NCI-H524 treated with DMSO at 0.1 percent for 48 hours (cell line): ENCODE measurements at regions not wholly inside any gene's neighbourhood (a gene's known extent, or its start where the extent isn't known, plus 50 kb on each side); places are given as distances from the start of the nearest gene placed in this dataset.
"Not testable (repeated sequence)": the region's sequence is repeated elsewhere in the genome, so short reads cannot be mapped to it uniquely, and the experiment has no call there.

Experiments
- DNase-seq: peaks from one replicate; lab custom pipeline; 2025; lab: John Stamatoyannopoulos, UW

- no peak for DNase-seq
Observed at GRCh38 chr20:48329676-48330664, 497.8 kb downstream of the PREX1 start.

DNA sequence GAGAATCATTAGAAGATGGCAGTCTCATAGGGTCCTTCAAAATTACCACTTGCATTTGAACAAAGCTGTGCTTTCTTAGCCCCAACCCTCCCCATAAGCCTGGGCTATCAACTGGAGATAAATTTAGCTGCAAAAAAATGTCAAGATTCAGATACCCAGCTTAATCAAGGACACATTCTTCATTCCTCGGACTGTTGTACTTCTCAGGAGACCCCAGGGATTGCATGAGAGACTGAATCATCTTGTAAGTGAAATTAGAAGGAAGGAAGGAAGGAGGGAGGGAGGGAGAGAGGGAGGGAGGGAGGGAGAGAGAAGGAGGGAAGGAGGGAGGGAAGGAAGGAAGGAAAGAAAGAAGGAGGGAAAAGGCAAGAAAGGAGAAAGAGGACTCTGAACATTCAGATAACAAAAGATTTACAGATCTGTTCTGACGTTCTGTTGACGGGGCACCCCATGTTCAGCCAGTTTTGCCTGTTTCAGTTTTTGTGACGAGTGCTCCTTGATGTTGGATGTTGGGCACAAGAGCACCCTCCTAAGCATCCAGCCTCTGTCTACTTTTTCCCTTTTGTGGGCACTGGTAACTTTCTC lies 498.7 kb downstream of the PREX1 start:
- DNase-seq = no peak

DNA sequence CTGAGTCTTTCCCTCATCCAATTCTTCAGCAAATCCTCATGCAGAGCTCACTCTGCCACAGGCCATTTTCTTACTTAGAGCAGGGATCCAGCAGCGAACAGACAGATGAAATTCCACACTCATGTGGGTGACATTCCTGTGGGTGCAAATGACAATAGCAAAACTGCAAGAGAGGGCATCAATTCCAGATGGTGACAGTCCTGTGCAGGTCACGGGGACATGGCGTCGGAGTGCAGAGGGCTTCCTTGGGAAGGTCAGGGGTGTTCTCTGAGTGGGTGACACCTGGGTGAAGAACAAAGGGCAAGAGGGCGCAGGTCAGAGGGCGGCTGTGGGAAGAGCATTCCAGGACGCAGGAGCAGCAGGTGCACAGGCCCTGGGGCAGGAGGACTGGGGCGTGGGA lies 500.0 kb downstream of the PREX1 start:
- not testable (repeated sequence) for DNase-seq

DNA sequence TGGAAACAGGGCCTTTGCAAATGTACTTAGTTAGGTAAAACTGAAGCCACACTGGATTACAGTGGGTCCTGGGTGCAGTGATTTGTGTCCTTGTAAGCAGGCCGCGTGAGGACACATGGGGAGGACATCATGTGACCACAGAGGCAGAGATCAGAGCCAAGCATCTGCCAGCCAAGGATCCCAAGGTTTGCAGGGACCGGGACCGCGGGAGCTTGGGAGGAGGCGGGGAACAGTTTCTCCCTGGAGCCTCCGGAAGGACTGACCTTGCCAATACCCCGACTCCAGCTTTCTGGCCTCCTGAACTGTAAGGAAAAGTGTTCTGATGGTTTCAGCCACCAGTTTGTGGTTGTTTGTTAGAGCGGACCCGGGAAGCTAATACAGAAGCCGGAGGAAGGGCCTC lies 500.9 kb downstream of the PREX1 start:
- DNase-seq = no peak

DNA sequence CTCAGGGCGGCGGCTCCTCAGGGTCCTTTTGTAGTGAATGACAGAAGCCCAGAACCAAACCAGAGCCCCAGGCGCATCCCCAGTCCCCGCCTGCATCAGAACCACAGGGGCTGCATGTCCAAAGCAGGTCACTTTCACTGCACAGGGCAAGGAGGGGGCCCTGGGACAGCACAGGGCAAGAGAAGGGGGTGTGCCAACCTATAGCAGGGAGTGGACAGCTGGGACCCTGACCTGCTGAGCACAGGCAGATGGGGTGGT lies 501.4 kb downstream of the PREX1 start:
- no peak for DNase-seq

GRCh38 chr20:48325656-48326433 lies 502.0 kb downstream of the PREX1 start:
- no peak for DNase-seq

DNA sequence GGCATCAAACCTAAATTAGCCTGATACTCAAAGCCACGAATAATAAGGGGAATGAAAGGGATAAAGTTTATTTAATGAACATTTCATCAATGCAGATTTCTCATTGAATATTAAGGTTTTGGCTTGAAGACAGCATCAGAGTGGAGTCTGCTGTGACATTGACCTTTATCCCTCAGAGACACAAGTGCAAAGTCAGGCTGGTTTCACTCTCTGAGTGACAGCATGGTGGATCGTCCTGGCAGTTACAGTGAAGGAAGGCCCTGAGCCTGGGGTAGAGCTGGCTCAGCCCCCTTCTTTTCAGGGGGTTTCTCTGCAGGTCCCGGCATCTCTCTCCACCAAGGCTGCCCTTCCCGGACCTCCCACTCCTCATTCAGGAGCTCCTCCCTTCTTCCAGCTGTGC lies 503.1 kb downstream of the PREX1 start:
- no peak for DNase-seq

DNA sequence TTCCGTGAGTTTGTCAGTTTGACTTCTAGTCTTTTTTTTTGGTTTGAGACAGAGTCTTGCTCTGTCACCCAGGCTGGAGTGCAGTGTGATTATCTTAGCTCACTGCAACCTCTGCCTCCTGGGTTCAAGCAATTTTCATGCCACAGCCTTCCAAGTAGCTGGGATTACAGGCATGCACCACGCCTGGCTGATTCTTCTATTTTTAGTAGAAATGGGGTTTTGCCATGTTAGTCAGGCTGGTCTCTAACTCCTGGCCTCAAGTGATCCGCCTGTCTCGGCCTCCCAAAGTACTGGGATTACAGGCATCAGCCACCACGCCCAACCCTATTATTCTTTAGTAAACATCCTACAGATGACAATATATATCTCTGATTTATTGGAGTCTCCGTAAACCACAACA lies 506.5 kb downstream of the PREX1 start:
- no peak for DNase-seq

DNA sequence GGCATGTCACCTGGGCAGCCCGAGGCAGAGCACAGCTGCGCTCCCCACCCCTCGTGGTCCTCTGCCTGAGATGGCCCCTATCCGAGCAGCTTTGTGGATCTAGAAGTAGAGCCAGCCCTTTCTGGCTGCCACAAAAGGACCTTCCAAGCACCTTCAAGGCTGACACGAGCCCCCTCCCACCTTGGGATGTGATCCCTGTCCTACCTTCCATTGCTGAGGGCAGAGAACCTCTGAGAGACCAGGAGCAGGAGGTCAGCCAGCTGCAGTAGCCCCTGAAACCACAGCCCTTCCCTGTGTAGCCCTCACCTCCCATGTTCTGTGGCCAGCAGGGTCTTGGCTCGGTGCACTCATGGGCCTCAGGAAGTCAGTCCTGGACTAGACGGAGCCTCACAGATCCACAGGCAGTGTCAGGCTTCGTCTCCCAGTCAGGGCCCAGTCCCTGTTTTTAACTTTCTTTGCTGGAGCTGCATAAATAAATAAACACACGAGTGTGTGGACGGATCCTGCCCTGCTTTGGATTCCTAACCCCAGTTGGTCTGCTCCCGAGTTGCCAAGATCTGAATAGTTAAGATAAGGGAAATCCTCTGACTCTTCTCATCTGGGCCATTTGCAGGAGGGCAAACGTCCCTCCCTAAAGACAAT lies 507.7 kb downstream of the PREX1 start:
- DNase-seq = no peak

- DNase-seq = no peak
Observed at GRCh38 chr20:48317578-48317977, 510.2 kb downstream of the PREX1 start.

DNA sequence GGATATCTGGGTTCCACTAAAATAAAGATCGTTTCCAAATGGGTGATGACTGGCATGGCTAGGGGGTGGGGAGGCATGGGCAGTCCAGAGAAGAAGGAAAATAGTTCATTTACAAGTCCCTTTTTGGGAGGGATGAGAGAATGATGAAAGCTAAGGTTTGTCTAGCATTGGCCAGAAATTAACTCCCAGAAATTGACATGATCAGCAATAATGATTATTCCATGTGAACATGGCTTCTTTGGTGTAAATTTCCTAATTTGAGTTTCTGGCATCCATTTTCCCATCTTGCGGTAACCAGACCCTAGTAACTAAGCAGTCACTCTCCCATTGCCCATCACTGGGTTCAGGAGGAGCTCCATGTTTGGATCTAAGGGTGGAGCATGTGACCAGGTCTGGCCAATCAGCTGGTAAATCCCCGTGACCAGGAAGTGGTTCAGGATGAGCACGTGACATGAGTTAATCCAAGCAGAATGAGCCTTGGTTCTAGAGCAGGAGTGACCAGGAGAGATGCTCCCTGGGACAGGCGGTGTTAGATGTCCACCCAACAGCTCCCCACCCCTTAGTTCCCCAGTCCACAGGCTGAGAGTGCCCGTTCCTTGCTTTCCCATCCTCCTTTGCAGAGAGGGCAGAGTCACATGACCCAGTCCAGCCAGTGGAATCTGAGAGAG lies 512.7 kb downstream of the PREX1 start:
- no peak for DNase-seq

GRCh38 chr20:48313324-48313723 lies 514.5 kb downstream of the PREX1 start:
- no peak for DNase-seq

- DNase-seq = no peak
Observed at GRCh38 chr20:48311956-48312355, 515.8 kb downstream of the PREX1 start.

DNA sequence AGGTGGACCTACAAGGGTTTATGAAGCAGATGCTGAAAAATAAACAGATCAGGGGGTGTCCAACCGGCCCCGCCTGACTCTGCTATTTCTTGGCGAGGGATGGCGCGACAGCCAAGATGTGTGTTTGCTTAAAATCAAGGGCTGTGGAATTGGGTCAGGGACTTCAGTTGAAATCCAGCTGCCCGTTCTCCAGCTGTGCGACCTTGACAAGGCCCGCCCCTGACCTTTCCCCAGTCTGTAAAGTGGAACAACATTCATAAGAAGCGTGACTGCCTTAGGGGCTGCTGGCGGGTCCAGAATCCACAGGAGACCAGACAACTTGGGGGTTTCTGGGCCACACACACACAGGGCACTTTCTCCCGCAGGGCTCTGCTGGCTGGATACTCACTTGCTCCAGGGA lies 517.5 kb downstream of the PREX1 start:
- no peak for DNase-seq

DNA sequence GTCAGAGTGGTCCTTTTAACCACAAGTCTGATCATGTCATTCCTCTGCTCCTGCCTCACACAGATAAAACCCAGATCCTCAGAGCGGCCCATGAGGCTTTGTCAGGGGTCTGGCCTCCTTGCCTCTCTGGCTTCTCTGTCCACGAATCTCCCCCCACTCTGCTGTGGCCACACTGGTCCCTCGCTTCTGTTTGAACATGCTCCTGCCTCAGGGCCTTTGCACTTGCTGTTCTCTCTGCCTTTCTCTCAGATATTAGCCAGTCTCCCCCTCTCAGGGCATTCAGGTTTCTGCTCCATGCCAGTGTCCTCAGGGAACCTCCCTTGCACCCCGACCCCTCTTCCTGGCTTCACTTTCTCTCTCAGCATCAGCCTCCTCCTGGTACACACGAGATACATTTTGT lies 518.5 kb downstream of the PREX1 start:
- DNase-seq = no peak

DNA sequence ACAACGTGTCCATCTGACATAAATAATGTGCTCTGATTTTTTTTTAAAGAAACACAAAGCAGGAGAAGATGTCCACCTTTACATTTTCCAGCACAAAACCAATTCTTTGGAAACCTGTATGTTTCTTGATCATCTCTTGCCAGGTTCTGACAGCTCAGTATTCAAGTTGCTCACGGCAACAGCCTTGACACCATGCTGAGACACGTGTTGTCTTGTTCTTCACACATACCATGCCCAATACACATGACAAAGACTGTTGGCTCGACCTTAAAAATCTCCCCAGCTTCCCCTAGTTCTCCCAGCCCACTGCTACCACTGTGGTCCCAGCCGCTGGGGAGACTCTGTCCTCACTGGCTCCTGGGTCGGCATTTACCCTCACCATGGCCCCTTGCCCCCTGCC lies 518.9 kb downstream of the PREX1 start:
- DNase-seq = no peak

- no peak for DNase-seq
Observed at GRCh38 chr20:48308232-48308781, 519.5 kb downstream of the PREX1 start.

DNA sequence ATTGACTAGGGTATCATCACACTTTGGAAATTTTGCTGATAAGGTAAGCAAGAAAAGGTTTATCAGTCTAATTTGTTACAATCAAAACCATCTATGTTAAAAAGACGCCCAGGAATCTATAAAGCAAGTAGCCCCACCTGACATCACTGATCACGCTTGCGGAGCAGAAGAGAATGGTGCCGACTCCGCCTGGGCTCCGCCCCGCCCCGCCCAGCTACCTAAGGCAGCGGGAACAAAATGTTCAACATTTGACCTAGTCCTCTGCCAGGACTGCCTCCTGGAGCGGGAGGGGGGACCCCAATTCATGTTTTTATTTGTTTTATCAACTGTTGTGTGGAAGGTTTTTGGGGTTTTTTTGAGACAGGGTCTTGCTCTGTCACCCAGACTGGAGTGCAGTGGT lies 520.5 kb downstream of the PREX1 start:
- DNase-seq = no peak

DNA sequence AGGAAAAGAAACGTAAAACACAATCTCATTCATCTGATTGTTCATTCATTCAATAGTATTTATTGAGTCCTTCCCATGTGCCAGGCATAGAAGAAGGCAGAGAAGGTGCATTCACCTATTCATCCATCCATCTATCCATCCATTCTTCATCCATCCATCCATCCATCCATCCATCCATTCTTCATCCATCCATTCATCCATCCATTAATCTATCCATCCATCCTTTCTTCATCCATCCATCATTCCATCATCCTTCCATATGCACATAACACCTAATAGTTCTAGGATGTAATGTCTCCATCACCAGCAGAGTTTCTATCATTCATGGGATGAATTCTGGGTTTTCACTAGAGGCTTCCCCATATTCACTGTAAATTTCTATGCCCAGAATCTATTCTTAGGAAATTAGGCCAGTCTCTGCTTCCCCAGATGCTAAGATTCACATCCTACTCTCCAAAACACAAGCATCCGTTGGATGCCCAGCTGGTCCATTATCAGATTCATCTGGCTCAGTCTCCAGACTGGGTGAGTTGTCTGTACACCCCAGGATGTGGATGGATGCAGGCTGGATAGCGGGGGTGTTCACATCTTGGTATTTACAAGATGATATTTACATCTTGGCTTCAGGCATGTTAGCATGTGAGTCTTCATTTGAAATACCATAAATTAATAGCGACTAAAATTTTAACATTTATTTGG lies 517.7 kb upstream of the SULF2 start:
- no peak for DNase-seq

- DNase-seq = no peak
Observed at GRCh38 chr20:48302149-48302548, 516.9 kb upstream of the SULF2 start.

- no peak for DNase-seq
Observed at GRCh38 chr20:48301189-48301588, 515.9 kb upstream of the SULF2 start.
